B cell (primary cell): ENCODE measurements at regions not wholly inside any gene's neighbourhood (a gene's known extent, or its start where the extent isn't known, plus 50 kb on each side); places are given as distances from the start of the nearest gene placed in this dataset.
"Not testable (repeated sequence)": the region's sequence is repeated elsewhere in the genome, so short reads cannot be mapped to it uniquely, and the experiment has no call there.

Source experiments
- CTCF ChIP-seq: fragments of 200-600 bp; IDR thresholded peaks from one replicate; pipeline ENCODE4 v1.8.0; 2022; ENCODE audit warnings: antibody characterized with exemption, mild to moderate bottlenecking
- EZH2 ChIP-seq: IDR thresholded peaks from 2 replicates; pipeline ENCODE4 v1.6.1; 2012; ENCODE audit warnings: borderline replicate concordance, low read depth, mild to moderate bottlenecking, moderate library complexity, low read length; ENCODE audit not compliant: insufficient read depth, poor library complexity, severe bottlenecking

DNA sequence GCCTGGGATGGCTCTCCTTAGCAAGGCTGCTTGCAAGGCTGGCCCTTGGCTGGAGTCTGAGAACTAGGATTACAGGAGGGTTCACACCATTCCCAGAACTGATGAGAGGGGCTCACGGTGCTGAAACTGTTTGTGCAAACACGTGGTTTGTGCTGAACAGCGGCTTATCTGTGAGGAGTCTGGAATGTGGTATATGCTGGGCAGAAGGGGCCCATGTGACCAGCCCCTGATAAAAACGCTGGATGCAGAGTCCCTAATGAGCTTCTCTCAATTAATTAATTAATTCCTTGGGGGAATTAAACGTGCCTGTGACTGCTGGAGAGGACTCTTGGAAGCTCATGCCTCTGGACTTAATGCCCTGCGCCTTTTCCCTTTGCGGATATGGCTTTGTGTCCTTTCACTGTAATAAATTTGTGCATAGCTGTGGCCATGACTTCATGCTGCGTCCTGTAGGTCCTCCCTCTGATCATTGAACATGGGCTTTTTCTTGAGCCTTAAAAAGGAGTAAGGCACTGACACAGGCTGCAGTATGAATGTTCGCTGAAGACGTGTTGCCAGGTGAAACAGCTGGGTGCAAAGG lies 109.7 kb downstream of the CDRT15L2 start:
- TF ChIP-seq CTCF, EZH2: not testable (repeated sequence)
